GM12878 (cell line): ENCODE measurements at regions not wholly inside any gene's neighbourhood (a gene's known extent, or its start where the extent isn't known, plus 50 kb on each side); places are given as distances from the start of the nearest gene placed in this dataset.

Source experiments
- EGR1 ChIP-seq, 2 experiments: IDR thresholded peaks; 1 replicate in 1 of 2; 2 replicates in 1 of 2; pipeline ENCODE4 v1.6.1; 2011 to 2012; ENCODE audit warnings: low read depth in 2 of 2, low read length in 2 of 2, borderline replicate concordance in 1 of 2, mild to moderate bottlenecking in 1 of 2, moderate library complexity in 1 of 2
- EP300 ChIP-seq, 2 experiments: fragments of 150-350 bp in 1 of 2; IDR thresholded peaks; 2 replicates each; pipeline ENCODE4 v1.6.1; 2011 to 2012; ENCODE audit warnings: low read depth in 2 of 2, low read length in 2 of 2, borderline replicate concordance in 1 of 2, improper control_type of control experiment in 1 of 2, inconsistent platforms in 1 of 2; ENCODE audit not compliant: control insufficient read depth in 1 of 2
- ESRRA ChIP-seq: IDR thresholded peaks from 2 replicates; pipeline ENCODE4 v1.6.1; 2012; ENCODE audit warnings: mild to moderate bottlenecking, low read length, improper control_type of control experiment
- HDAC2 ChIP-seq: fragments of 200-600 bp; sonication (generic); IDR thresholded peaks from 2 replicates; pipeline ENCODE4 v1.6.1; 2017
- MXI1 ChIP-seq: fragments of 150-350 bp; IDR thresholded peaks from 2 replicates; pipeline ENCODE4 v1.6.1; 2011; ENCODE audit warnings: low read depth, mild to moderate bottlenecking, inconsistent platforms, low read length, improper control_type of control experiment
- NR2C2 ChIP-seq: IDR thresholded peaks from 2 replicates; pipeline ENCODE4 v1.6.1; 2011; ENCODE audit warnings: borderline replicate concordance, low read depth; ENCODE audit not compliant: control insufficient read depth, insufficient read length
- RFX5 ChIP-seq: IDR thresholded peaks from 2 replicates; pipeline ENCODE4 v1.6.1; 2011; ENCODE audit warnings: low read depth, low read length, improper control_type of control experiment
- SPI1 ChIP-seq: IDR thresholded peaks from 2 replicates; pipeline ENCODE4 v1.6.1; 2011; ENCODE audit warnings: low read depth, mild to moderate bottlenecking, low read length, moderate library complexity, borderline replicate concordance; ENCODE audit not compliant: insufficient read depth
- TF ChIP-seq, protein P1 (sequence below), 3 experiments: IDR thresholded peaks in 2 of 3; conservative IDR thresholded peaks in 1 of 3; 2 replicates each; pipeline ENCODE4 v1.5.1; 2011; ENCODE audit warnings: low read depth in 3 of 3, low read length in 3 of 3, mild to moderate bottlenecking in 3 of 3, control low read depth in 2 of 3, moderate library complexity in 2 of 3, inconsistent platforms in 1 of 3, mixed read lengths in 1 of 3; ENCODE audit not compliant: control insufficient read depth in 2 of 3, insufficient read depth in 1 of 3; ENCODE audit errors: extremely low read depth in 1 of 3
- TF ChIP-seq, protein P2 (sequence below): IDR thresholded peaks from 2 replicates; pipeline ENCODE4 v1.6.1; 2012; ENCODE audit warnings: mild to moderate bottlenecking, low read depth, low read length
- TF ChIP-seq, protein P3 (sequence below): fragments of 150-350 bp; IDR thresholded peaks from 2 replicates; pipeline ENCODE4 v1.6.1; 2016; ENCODE audit warnings: low read depth, low read length
- TF ChIP-seq, protein P4 (sequence below): IDR thresholded peaks from 2 replicates; pipeline ENCODE4 v1.6.1; 2012; ENCODE audit warnings: low read depth, low read length, improper control_type of control experiment

DNA sequence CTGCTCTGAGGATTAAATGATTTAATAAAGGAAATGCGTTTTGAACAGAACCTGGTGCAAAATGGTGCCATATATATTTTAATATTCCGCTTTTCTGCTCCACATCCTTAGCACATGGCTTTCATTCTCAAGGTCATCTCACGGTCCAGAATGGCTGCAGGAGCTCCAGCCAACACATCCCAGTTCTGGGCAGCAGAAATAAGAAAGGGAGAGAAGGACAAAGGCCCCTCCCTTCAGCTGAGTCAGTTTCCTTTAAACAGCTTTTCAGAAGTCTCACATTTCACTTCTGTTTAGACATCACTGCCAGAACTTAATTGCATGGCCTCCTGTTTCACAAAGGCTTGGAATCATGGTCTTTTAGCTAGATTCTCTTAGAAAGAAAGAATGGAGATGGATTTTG lies 75.2 kb upstream of the LRRN2 start:
- TF ChIP-seq, protein P1, sequence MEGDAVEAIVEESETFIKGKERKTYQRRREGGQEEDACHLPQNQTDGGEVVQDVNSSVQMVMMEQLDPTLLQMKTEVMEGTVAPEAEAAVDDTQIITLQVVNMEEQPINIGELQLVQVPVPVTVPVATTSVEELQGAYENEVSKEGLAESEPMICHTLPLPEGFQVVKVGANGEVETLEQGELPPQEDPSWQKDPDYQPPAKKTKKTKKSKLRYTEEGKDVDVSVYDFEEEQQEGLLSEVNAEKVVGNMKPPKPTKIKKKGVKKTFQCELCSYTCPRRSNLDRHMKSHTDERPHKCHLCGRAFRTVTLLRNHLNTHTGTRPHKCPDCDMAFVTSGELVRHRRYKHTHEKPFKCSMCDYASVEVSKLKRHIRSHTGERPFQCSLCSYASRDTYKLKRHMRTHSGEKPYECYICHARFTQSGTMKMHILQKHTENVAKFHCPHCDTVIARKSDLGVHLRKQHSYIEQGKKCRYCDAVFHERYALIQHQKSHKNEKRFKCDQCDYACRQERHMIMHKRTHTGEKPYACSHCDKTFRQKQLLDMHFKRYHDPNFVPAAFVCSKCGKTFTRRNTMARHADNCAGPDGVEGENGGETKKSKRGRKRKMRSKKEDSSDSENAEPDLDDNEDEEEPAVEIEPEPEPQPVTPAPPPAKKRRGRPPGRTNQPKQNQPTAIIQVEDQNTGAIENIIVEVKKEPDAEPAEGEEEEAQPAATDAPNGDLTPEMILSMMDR (IDR thresholded peaks at IDR 0.05 in 2 of 3, conservative IDR thresholded peaks at IDR 0.05 in 1 of 3; ENCODE audit: control insufficient read depth in 2 of 3, extremely low read depth in 1 of 3, insufficient read depth in 1 of 3, low read depth in 3 of 3, low read length in 3 of 3), result no peak
- TF ChIP-seq EP300 (IDR thresholded peaks at IDR 0.05; ENCODE audit: borderline replicate concordance in 1 of 2, control insufficient read depth in 1 of 2, low read depth in 2 of 2, low read length in 2 of 2) (no peak), ESRRA (no peak), NR2C2 (no peak), RFX5 (no peak), SPI1 (no peak), EGR1 (IDR thresholded peaks at IDR 0.05; ENCODE audit: borderline replicate concordance in 1 of 2, low read depth in 2 of 2, low read length in 2 of 2) (no peak), HDAC2 (no peak), MXI1 (no peak)
- TF ChIP-seq, protein P2, sequence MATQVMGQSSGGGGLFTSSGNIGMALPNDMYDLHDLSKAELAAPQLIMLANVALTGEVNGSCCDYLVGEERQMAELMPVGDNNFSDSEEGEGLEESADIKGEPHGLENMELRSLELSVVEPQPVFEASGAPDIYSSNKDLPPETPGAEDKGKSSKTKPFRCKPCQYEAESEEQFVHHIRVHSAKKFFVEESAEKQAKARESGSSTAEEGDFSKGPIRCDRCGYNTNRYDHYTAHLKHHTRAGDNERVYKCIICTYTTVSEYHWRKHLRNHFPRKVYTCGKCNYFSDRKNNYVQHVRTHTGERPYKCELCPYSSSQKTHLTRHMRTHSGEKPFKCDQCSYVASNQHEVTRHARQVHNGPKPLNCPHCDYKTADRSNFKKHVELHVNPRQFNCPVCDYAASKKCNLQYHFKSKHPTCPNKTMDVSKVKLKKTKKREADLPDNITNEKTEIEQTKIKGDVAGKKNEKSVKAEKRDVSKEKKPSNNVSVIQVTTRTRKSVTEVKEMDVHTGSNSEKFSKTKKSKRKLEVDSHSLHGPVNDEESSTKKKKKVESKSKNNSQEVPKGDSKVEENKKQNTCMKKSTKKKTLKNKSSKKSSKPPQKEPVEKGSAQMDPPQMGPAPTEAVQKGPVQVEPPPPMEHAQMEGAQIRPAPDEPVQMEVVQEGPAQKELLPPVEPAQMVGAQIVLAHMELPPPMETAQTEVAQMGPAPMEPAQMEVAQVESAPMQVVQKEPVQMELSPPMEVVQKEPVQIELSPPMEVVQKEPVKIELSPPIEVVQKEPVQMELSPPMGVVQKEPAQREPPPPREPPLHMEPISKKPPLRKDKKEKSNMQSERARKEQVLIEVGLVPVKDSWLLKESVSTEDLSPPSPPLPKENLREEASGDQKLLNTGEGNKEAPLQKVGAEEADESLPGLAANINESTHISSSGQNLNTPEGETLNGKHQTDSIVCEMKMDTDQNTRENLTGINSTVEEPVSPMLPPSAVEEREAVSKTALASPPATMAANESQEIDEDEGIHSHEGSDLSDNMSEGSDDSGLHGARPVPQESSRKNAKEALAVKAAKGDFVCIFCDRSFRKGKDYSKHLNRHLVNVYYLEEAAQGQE, result no peak
- TF ChIP-seq, protein P3, sequence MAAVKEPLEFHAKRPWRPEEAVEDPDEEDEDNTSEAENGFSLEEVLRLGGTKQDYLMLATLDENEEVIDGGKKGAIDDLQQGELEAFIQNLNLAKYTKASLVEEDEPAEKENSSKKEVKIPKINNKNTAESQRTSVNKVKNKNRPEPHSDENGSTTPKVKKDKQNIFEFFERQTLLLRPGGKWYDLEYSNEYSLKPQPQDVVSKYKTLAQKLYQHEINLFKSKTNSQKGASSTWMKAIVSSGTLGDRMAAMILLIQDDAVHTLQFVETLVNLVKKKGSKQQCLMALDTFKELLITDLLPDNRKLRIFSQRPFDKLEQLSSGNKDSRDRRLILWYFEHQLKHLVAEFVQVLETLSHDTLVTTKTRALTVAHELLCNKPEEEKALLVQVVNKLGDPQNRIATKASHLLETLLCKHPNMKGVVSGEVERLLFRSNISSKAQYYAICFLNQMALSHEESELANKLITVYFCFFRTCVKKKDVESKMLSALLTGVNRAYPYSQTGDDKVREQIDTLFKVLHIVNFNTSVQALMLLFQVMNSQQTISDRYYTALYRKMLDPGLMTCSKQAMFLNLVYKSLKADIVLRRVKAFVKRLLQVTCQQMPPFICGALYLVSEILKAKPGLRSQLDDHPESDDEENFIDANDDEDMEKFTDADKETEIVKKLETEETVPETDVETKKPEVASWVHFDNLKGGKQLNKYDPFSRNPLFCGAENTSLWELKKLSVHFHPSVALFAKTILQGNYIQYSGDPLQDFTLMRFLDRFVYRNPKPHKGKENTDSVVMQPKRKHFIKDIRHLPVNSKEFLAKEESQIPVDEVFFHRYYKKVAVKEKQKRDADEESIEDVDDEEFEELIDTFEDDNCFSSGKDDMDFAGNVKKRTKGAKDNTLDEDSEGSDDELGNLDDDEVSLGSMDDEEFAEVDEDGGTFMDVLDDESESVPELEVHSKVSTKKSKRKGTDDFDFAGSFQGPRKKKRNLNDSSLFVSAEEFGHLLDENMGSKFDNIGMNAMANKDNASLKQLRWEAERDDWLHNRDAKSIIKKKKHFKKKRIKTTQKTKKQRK, result no peak
- TF ChIP-seq, protein P4, sequence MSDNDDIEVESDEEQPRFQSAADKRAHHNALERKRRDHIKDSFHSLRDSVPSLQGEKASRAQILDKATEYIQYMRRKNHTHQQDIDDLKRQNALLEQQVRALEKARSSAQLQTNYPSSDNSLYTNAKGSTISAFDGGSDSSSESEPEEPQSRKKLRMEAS, result no peak
